Gastroesophageal sphincter (tissue), 4 donors: ENCODE measurements at regions not wholly inside any gene's neighbourhood (a gene's known extent, or its start where the extent isn't known, plus 50 kb on each side); places are given as distances from the start of the nearest gene placed in this dataset.
"Not testable (repeated sequence)": the region's sequence is repeated elsewhere in the genome, so short reads cannot be mapped to it uniquely, and the experiment has no call there.

Experiments used
- ATAC-seq: fragments of 150-250 bp; one replicate; pipeline ENCODE4 v1.9.1; 2016; ENCODE audit warnings: mild to moderate bottlenecking, moderate library complexity
- H3K27ac ChIP-seq, 4 donors: fragments of 200-600 bp; sonication (generic) in 3 of 4; 1 replicate in 3 of 4; 2 replicates in 1 of 4; pipeline ENCODE4 v1.5.1; 2016 to 2019
- H3K27me3 ChIP-seq: fragments of 200-600 bp; sonication (generic); one replicate; pipeline ENCODE4 v1.5.1; 2019
- H3K36me3 ChIP-seq, 2 donors: fragments of 200-600 bp; sonication (generic); one replicate each; pipeline ENCODE4 v1.5.1; 2019; ENCODE audit warnings: control low read depth in 1 of 2
- H3K4me1 ChIP-seq, 3 donors: fragments of 200-600 bp; sonication (generic); 1 replicate in 2 of 3; 2 replicates in 1 of 3; pipeline ENCODE4 v1.5.1; 2016 to 2019; ENCODE audit warnings: control low read depth in 2 of 3
- H3K4me3 ChIP-seq, 2 donors: fragments of 200-600 bp; sonication (generic); one replicate each; pipeline ENCODE4 v1.5.1; 2019; ENCODE audit warnings: mild to moderate bottlenecking in 1 of 2, moderate library complexity in 1 of 2
- H3K9me3 ChIP-seq, 3 donors: fragments of 200-600 bp; sonication (generic); one replicate each; pipeline ENCODE4 v1.5.1; 2017 to 2019; ENCODE audit warnings: control low read depth in 2 of 3
- EP300 ChIP-seq: sonication (generic); formaldehyde crosslinking; IDR thresholded peaks from one replicate; pipeline ENCODE4 v1.6.1; 2017; ENCODE audit warnings: antibody characterized with exemption, mild to moderate bottlenecking
- POLR2A ChIP-seq, 2 donors: fragments of 450-650 bp; IDR thresholded peaks; one replicate each; pipeline ENCODE4 v1.6.1; 2017; ENCODE audit warnings: antibody characterized with exemption in 2 of 2, mild to moderate bottlenecking in 2 of 2, moderate library complexity in 1 of 2
- POLR2AphosphoS5 ChIP-seq: sonication (generic); formaldehyde crosslinking; IDR thresholded peaks from one replicate; pipeline ENCODE4 v1.6.1; 2017; ENCODE audit warnings: antibody characterized with exemption
- WGBS, 2 donors: methylation state at CpG; one replicate each; pipeline ENCODE4 v1.1.5; 2018; ENCODE audit warnings: low coverage in 1 of 2; 5-methylcytosine and 5-hydroxymethylcytosine counted together
- TF ChIP-seq, protein P1 (sequence below), 4 experiments: fragments of 200-600 bp in 2 of 4; fragments of 450-650 bp in 2 of 4; sonication (generic) in 1 of 4; IDR thresholded peaks; one replicate each; pipeline ENCODE4 v1.5.1; 2017 to 2019; ENCODE audit warnings: antibody characterized with exemption in 4 of 4, mild to moderate bottlenecking in 2 of 4, moderate library complexity in 2 of 4

DNA sequence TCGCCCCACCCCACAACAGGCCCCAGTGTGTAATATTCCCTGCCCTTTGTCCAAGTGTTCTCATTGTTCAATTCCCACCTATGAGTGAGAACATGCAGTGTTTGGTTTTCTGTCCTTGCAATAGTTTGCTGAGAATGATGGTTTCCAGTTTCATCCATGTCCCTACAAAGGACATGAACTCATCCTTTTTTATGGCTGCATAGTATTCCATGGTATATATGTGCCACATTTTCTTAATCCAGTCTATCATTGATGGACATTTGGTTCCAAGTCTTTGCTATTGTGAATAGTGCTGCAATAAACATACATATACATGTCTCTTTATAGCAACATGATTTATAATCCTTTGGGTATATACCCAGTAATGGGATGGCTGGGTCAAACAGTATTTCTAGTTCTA lies 132.7 kb downstream of the SNX10 start:
- not testable (repeated sequence) for ATAC-seq, H3K27me3 ChIP-seq
- WGBS, 2 donors = 86% methylated on average over 1 of the region's 1 CpG; no CpG with 5 or more reads in 1 of the 2 donors

DNA sequence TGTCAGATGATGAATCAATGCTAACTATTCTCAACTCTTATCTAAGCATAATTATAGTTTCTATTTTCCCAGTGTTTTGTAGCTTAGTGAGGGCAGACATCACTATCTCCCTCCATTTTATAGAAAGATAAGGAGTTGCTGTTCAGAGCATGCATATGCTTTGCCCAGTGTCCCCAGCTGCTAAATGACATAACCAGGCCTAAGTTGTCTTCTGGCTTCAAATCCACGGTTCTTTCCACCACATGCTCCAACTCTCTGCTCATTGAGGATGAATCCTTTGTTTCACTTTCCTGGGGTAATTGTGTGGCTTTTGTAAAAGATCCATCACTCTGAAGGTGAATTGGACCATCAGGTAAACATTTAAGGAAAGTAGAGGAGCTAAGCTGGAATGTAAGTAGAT lies 134.0 kb downstream of the SNX10 start:
- Histone ChIP-seq H3K9me3 (no peaks in the 10 kb centered on the region), H3K27me3 (no peaks in the 10 kb centered on the region), H3K27ac (no peak overlapping the region), H3K36me3 (no peaks in the 10 kb centered on the region), H3K4me3 (no peak overlapping the region), H3K4me1 (no peaks in the 10 kb centered on the region)
- 40 to 80% methylated on average over 1 of the region's 1 CpG for WGBS, 2 donors
- no peak for TF ChIP-seq POLR2A (IDR thresholded peaks at IDR 0.05)
- TF ChIP-seq EP300 = no peak
- TF ChIP-seq POLR2AphosphoS5 = no peak
- TF ChIP-seq, protein P1, sequence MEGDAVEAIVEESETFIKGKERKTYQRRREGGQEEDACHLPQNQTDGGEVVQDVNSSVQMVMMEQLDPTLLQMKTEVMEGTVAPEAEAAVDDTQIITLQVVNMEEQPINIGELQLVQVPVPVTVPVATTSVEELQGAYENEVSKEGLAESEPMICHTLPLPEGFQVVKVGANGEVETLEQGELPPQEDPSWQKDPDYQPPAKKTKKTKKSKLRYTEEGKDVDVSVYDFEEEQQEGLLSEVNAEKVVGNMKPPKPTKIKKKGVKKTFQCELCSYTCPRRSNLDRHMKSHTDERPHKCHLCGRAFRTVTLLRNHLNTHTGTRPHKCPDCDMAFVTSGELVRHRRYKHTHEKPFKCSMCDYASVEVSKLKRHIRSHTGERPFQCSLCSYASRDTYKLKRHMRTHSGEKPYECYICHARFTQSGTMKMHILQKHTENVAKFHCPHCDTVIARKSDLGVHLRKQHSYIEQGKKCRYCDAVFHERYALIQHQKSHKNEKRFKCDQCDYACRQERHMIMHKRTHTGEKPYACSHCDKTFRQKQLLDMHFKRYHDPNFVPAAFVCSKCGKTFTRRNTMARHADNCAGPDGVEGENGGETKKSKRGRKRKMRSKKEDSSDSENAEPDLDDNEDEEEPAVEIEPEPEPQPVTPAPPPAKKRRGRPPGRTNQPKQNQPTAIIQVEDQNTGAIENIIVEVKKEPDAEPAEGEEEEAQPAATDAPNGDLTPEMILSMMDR (IDR thresholded peaks at IDR 0.05) = no peak
- ATAC-seq = no peak

More for the DNA sequence above, 132.7 kb downstream of the SNX10 start:
- not testable (repeated sequence) for H3K4me3 ChIP-seq, H3K36me3 ChIP-seq, H3K27ac ChIP-seq, H3K4me1 ChIP-seq, H3K9me3 ChIP-seq

DNA sequence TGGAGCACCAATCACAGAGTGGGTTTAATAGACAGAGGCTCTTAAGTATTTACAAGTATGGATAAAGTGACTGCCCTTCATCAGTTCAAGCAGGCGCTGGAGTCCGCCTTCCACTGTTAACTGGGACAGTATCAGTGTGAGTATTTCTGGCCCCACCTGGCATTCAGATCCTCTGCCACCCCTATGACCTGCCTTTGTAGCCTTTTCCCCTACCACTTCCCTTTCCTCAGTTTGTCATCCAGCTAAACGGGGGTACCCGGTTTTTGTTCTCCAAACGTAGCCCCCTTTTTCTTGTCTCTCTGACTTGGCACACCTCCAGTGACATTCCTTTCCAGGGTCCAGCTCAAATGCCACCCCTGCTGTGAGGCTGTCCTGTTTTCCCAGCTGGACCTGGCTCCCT lies 134.4 kb downstream of the SNX10 start:
- H3K36me3 ChIP-seq = no peaks in the 10 kb centered on the region
- no peaks in the 10 kb centered on the region for H3K9me3 ChIP-seq
- TF ChIP-seq POLR2AphosphoS5 = no peak
- TF ChIP-seq POLR2A (IDR thresholded peaks at IDR 0.05) = no peak
- TF ChIP-seq, protein P1 (IDR thresholded peaks at IDR 0.05) = no peak
- no peak for TF ChIP-seq EP300
- ATAC-seq = no peak
- no peaks in the 10 kb centered on the region for H3K27me3 ChIP-seq
- H3K27ac ChIP-seq = no peak overlapping the region
- no peaks in the 10 kb centered on the region for H3K4me1 ChIP-seq
- 50 to 72% methylated on average over 5 of the region's 5 CpGs for WGBS, 2 donors
- H3K4me3 ChIP-seq = no peak overlapping the region

DNA sequence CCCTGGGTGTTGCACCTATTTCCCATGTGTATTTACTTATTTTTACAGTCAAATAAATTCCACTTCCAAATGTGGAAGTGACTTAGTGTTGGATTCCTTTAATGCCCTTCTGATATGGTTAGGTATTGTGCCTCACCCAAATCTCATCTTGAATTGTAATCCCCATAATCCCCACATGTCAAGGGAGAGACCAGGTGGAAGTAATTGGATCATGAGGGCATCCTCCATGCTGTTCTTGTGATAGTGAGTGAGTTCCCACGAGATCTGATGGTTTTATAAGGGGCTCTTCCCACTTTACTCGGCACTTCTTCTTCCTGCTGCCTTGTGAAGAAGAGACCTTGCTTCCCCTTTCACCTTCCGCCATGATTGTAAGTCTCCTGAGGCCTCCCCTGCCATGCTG lies 136.9 kb downstream of the SNX10 start:
- no peak for ATAC-seq
- Histone ChIP-seq H3K27me3 (no peaks in the 10 kb centered on the region), H3K36me3 (no peaks in the 10 kb centered on the region), H3K27ac (no peak overlapping the region), H3K9me3 (no peaks in the 10 kb centered on the region), H3K4me3 (no peak overlapping the region), H3K4me1 (no peaks in the 10 kb centered on the region)
- no peak for TF ChIP-seq POLR2A (IDR thresholded peaks at IDR 0.05)
- TF ChIP-seq EP300 = no peak
- TF ChIP-seq POLR2AphosphoS5 = no peak
- TF ChIP-seq, protein P1 (IDR thresholded peaks at IDR 0.05) = no peak
- whole genome bisulfite sequencing, 2 donors = 73 to 80% methylated on average over 1 to 3 of the region's 3 CpGs

DNA sequence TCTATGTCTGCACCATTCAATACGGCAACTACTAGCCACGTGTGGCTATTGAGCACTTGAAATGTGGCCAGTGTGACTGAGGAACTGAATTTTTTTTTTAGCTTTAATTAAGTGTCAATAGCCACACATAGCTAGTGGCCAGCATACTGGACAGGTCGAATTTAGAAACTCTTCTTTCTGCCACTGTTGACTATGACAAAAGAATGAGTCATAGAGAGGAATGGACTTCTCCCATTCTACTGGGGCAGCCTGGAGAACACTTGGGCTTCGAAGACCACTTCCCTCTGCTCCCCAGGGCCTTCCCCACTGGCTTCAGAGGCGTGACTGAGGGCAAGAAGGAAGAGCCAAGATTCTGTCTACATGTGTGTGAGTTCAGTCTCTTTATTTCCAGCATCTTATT lies 137.5 kb downstream of the SNX10 start:
- no peak for TF ChIP-seq POLR2AphosphoS5
- no peak for TF ChIP-seq EP300
- TF ChIP-seq, protein P1 (IDR thresholded peaks at IDR 0.05) = no peak
- TF ChIP-seq POLR2A (IDR thresholded peaks at IDR 0.05) = no peak
- no peak overlapping the region for H3K27ac ChIP-seq
- WGBS, 2 donors = 88 to 94% methylated on average over 5 of the region's 5 CpGs

DNA sequence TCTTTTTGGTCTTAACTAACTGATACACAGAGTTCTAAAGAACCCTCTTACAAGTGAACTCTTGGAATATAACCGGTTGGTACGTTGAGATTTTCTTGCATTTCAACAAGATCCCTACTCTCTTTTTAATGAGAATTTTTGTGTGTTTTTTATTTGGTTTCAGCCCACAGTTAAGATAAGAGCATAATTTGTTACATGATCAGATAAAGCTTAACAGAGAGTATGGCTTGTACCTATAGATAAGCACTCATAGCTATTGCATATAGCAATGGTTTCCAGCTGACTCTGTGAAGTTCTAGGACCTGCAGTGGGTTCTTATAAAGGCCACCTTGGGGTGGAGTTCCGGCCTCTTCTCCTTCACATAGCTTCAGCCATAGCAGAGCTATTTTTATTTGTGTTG lies 143.3 kb downstream of the SNX10 start:
- ATAC-seq = no peak
- H3K27me3 ChIP-seq = no peaks in the 10 kb centered on the region
- WGBS, 2 donors = 57 to 92% methylated on average over 3 of the region's 3 CpGs
- H3K36me3 ChIP-seq = no peaks in the 10 kb centered on the region
- H3K27ac ChIP-seq = no peak overlapping the region
- TF ChIP-seq, protein P1 (IDR thresholded peaks at IDR 0.05) = no peak
- TF ChIP-seq EP300 (no peak), POLR2AphosphoS5 (no peak), POLR2A (IDR thresholded peaks at IDR 0.05) (no peak)
- no peaks in the 10 kb centered on the region for H3K4me1 ChIP-seq
- H3K4me3 ChIP-seq = no peak overlapping the region
- no peaks in the 10 kb centered on the region for H3K9me3 ChIP-seq

More for the DNA sequence above, 137.5 kb downstream of the SNX10 start:
- Histone ChIP-seq H3K27me3 (no peaks in the 10 kb centered on the region), H3K4me1 (no peaks in the 10 kb centered on the region), H3K36me3 (no peaks in the 10 kb centered on the region), H3K4me3 (no peak overlapping the region), H3K9me3 (no peaks in the 10 kb centered on the region)
- ATAC-seq = no peak
